ENCODE measurements at regions not wholly inside any gene's neighbourhood (a gene's known extent, or its start where the extent isn't known, plus 50 kb on each side); places are given as distances from the start of the nearest gene placed in this dataset.

GRCh38 chr10:107390563-107390962, 226.1 kb upstream of the SORCS1 start:
- Histone ChIP-seq H3K27me3 (no peaks in the 10 kb centered on the region), H3K9ac (ENCODE audit: low read depth in 2 of 2, low read length in 2 of 2) (no peak overlapping the region), H3K9me3 (no peaks in the 10 kb centered on the region), H3K36me3 (no peaks in the 10 kb centered on the region), H3K4me1 (no peaks in the 10 kb centered on the region), H3K27ac (no peak overlapping the region), H3K4me3 (no peak overlapping the region)
- no peak for DNase-seq
- TF ChIP-seq CTCF (IDR thresholded peaks at IDR 0.05), result no peak
- intact Hi-C loops (cut with DNase I), result no loop called here

- DNase-seq, result no peak
- Histone ChIP-seq H3K4me3 (no peak overlapping the region), H3K27ac (no peak overlapping the region), H3K36me3 (no peaks in the 10 kb centered on the region), H3K27me3 (no peaks in the 10 kb centered on the region), H3K9ac (ENCODE audit: low read depth in 2 of 2, low read length in 2 of 2) (no peak overlapping the region), H3K4me1 (no peaks in the 10 kb centered on the region), H3K9me3 (no peaks in the 10 kb centered on the region)
- TF ChIP-seq CTCF (IDR thresholded peaks at IDR 0.05), result no peak
- intact Hi-C loops (cut with DNase I), result no loop called here
These were observed 218.9 kb upstream of the SORCS1 start for GRCh38 chr10:107383357-107383756.

- Histone ChIP-seq H3K9me3 (no peaks in the 10 kb centered on the region), H3K36me3 (no peaks in the 10 kb centered on the region), H3K4me1 (no peaks in the 10 kb centered on the region), H3K4me3 (no peak overlapping the region), H3K27ac (no peak overlapping the region), H3K9ac (ENCODE audit: low read depth in 2 of 2, low read length in 2 of 2) (no peak overlapping the region), H3K27me3 (no peaks in the 10 kb centered on the region)
- no peak for DNase-seq
- TF ChIP-seq CTCF (IDR thresholded peaks at IDR 0.05), result no peak
- intact Hi-C loops (cut with DNase I), result no loop called here
These were observed 215.1 kb upstream of the SORCS1 start for GRCh38 chr10:107379601-107380000.

GRCh38 chr10:107371801-107372200, 207.3 kb upstream of the SORCS1 start:
- no peak overlapping the region for H3K4me3 ChIP-seq
- no peak for TF ChIP-seq CTCF (IDR thresholded peaks at IDR 0.05)
- H3K9ac ChIP-seq (ENCODE audit: low read depth in 2 of 2, low read length in 2 of 2), result no peak overlapping the region
- no peak for DNase-seq
- H3K4me1 ChIP-seq, result no peaks in the 10 kb centered on the region
- H3K27me3 ChIP-seq, result no peaks in the 10 kb centered on the region
- intact Hi-C loops (cut with DNase I), result no loop called here
- no peak overlapping the region for H3K27ac ChIP-seq
- H3K9me3 ChIP-seq, result no peaks in the 10 kb centered on the region
- no peaks in the 10 kb centered on the region for H3K36me3 ChIP-seq

GRCh38 chr10:107364872-107365271, 200.4 kb upstream of the SORCS1 start:
- H3K36me3 ChIP-seq, result no peaks in the 10 kb centered on the region
- no peaks in the 10 kb centered on the region for H3K27me3 ChIP-seq
- intact Hi-C loops (cut with DNase I), result no loop called here
- H3K4me3 ChIP-seq, result no peak overlapping the region
- H3K4me1 ChIP-seq, result no peaks in the 10 kb centered on the region
- no peak for TF ChIP-seq CTCF (IDR thresholded peaks at IDR 0.05)
- H3K9me3 ChIP-seq, result no peaks in the 10 kb centered on the region
- DNase-seq, result no peak
- no peak overlapping the region for H3K9ac ChIP-seq (ENCODE audit: low read depth in 2 of 2, low read length in 2 of 2)
- no peak overlapping the region for H3K27ac ChIP-seq

GRCh38 chr10:107362306-107362705, 197.8 kb upstream of the SORCS1 start:
- no peak overlapping the region for H3K9ac ChIP-seq (ENCODE audit: low read depth in 2 of 2, low read length in 2 of 2)
- no peak for TF ChIP-seq CTCF (IDR thresholded peaks at IDR 0.05)
- intact Hi-C loops (cut with DNase I), result no loop called here
- H3K27ac ChIP-seq, result no peak overlapping the region
- no peaks in the 10 kb centered on the region for H3K4me1 ChIP-seq
- no peak overlapping the region for H3K4me3 ChIP-seq
- no peak for DNase-seq
- H3K9me3 ChIP-seq, result no peaks in the 10 kb centered on the region
- no peaks in the 10 kb centered on the region for H3K36me3 ChIP-seq
- H3K27me3 ChIP-seq, result no peaks in the 10 kb centered on the region

Data from colonic mucosa (tissue), 4 donors.